NCI-H2196 (cell line): ENCODE measurements at regions not wholly inside any gene's neighbourhood (a gene's known extent, or its start where the extent isn't known, plus 50 kb on each side); places are given as distances from the start of the nearest gene placed in this dataset.

Experiments
- DNase-seq: peaks from one replicate; lab custom pipeline; 2025; ENCODE audit not compliant: unreplicated experiment; lab: John Stamatoyannopoulos, UW

DNA sequence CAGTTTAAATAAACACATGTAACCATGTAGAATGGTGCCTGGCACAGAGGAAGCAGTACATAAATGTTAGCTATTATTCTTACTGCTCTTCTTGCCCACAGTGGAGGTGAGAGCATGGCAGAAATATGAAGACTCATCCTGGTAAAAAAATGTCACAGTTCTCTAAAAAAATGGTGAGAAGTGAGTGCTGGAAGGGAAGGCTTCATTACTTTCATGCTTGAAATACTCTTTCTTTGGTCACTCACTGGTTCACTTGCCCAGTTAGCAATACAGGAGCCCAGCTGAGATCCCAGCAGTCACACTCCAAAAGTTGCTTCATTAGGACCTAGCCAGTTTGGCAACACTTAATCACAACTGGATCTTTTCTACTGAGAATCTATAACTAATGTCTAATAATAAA, 1017.2 kb downstream of the TUSC7 start:
- no peak for DNase-seq

DNA sequence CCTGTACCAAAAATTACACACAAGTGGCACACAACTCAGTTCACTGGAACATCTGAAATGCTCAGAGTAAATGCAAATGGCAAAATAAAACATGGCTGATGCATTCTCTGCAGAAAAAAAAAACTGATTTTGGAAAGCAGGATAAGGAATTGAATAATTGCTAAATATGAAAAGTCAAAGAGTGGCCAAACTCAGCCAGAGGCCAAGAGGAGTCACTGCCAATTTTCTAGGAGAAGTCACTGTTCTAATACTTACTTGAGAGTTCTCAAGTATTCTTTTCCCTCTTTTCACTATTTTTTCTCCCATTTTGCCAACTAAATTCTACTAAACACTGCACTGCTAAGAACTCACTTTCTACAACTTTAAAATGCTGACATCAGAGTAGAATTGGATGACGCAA, 1018.6 kb downstream of the TUSC7 start:
- no peak for DNase-seq

DNA sequence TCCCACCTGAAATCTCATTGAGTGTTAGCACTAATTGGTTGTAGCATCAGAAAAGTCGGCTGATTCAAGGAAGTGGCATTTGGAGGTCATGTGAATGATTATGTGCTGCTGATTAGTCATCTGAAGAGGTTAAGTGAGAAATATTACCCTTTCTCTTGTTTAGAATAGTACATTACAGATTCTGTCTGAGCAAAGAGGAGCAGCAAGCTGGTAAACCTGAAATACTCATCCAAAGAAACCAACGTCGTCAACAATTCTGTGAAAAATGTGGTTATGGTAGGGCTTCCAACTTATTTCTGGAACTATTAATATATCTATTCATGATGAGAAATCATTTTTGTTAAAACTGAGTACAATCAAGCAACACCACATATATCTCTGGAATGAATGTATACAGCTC, 1024.9 kb downstream of the TUSC7 start:
- no peak for DNase-seq

DNA sequence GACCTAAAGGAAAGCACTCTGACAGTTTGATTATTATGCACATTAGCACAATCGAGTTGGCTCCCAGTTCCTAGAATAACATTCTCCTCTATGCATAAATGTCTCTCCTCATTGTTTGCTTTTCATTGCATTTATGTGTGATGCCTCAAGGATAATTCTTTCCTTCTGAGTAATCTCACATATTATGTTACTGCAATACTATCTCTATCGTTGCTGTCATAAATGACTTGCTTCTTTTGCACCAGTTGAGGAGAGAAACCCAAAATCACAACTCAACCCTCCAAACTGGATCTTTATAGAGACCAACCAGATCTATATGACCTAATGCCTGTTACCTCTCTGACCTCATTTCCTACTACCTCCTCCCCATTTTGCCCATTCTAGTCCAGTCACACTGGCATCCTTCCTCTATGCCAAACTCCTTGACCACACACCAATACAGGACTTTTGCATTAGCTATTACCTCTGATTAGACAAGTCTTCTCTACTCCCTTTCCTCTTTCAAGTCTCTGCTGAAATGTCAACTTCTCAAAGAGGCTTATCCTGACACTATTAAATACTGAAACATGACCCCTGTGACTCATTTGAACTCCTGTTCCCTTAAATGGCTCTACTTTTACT, 1026.0 kb downstream of the TUSC7 start:
- peak; percentile 48 for DNase-seq

DNA sequence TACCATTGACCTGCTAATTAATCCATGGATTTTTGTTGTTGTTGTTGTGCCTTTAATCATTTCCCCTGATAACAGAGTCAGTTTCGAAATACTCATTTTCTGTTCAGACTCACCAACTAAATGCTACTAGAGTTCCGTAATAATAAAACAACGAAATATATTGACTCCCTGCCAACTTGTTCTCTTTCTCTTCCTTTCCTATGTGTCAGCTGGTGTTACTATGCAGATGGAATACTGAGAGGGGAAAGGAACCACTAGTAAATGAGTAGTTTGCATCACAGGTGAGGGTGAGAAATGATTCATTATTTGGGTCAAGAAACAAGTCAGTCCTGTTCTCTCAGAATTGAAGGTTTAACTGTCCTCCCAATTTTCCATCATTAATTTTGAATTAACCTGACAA, 1027.3 kb downstream of the TUSC7 start:
- DNase-seq: no peak

DNA sequence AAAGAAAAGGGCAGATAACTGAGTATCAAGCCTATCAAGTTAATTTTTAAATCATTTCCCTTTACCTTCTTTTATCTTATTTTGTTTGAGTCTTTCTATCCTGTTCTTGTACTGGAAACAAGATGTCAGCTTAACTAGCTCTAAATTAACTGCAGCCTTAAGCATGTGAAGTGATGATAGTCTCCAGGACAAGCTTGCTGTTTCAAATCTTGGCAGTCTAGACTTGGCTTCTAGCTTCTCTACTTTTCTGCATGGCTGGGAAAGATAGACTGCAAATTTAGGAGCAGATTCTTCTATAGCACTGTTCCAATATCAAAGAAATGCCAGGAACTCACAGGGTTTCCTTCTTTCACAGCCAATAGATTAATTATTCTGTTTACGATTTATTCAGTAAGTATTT, 1034.4 kb downstream of the TUSC7 start:
- DNase-seq: no peak

DNA sequence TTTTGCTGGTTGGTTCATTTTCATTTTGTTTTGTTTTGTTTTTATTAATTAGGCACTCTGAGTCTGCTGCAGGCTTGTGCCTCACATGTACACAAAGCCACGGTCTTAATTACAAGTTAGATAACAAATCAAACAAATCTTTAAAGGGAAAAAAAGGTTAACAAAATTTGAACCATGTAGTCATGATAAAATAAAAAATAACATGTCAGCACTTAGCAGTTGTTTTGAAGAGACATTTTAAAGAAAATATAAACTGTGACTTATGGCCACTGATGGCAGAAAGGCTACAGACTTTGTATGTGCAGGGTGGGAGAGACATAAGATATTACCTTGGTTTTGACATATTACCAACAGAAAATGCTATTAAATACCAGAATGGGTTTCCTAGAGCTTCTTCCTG, 1035.4 kb downstream of the TUSC7 start:
- no peak for DNase-seq

DNA sequence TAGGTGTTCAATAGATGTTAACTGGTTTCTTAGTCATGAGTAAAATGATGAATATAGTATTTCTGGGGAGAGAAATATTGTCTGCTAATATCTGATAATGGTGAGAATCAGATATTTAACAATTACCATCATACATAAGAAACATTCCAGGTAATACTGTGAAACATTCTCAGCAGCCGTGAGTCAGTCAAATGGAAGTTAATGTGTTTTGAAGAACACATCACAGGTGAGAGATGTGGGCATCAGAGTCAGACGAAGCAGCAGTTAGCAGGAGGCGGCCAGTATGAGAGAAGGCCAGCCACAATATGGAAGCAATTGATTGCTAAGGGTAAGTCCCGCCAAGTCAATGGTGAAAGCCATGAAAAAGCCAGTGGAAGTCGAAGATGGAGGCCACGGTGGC, 1035.9 kb downstream of the TUSC7 start:
- no peak for DNase-seq

DNA sequence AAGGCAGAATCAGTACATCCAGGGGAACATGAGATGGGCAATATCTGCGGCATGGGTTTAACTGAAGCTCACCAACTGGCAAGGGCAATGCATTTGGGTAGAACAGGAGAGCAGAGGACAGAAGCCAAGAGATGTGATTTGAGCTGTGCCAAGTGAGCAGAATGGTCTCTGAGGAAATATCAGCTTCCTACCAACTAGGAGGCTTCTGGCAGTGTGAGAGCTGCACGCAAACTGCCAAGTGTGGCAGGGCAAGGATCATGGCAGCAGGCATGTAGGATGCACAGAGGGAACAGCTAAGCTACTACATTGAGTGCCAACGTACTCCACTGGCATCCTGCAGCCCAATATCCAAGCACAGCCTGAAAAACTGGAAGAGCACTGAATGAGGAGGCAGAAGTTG, 1036.5 kb downstream of the TUSC7 start:
- no peak for DNase-seq

DNA sequence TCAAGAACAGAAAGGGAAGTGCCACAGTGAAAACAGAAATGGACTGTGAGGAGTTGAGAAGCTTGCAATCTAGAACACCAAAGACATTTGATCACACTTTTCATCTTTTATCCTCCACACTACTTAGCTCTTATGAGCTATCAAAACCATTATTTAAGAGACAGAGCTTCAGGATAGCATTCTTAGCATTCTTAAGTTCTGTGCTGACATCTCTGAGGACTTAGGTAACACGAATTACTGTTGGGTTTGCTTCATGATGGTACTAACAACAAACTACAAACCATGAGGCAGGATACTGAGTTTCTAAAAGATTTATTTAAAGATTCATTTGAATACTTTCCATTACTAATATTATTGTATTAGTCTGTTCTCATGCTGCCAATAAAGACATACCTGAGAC, 1038.6 kb downstream of the TUSC7 start:
- DNase-seq: no peak

DNA sequence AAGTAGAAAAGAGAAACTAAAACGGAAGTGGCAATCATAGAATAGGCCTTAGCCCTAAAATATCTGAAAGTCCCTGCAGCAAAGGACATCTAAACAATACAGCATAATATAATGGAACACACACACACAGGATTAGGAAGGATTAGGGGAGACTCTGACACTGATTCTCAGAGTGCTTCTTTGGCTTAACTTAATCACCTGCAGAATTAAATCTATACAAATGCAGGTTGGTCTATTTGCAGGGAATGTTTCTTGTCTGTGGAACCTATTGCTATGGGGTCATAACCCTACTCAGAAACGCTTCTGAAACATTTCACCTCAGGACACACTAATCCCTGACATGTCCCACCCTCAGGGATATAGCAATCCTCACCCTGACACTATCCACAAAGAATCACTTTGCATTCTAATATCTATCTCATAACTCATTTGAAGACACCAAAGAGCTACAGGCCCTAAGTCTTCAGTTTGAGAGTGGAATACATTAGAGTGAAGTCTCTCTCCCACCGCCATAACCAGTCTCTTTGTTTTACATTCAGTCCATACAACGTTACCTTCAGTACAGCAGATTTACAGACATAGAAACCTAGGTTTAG, 1041.2 kb downstream of the TUSC7 start:
- DNase-seq: no peak

DNA sequence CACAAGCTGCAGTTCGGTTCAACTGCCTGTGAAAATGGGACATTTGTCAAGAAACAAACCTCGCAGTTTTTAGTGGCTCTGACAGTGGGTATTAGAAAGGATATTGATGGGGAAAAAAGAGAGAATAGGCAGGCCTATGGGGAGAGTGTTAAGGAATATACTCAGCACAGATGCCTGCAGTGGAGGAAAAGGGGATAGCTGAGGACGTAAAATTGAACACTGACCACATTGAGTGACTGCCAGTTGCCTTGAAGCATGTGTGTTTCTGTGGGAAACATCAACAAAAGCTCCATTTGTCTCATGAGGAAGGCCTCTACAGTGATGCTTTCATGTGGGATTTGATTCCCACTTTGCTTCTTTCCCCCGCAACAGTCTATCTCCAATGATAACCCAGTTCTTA, 1042.1 kb downstream of the TUSC7 start:
- DNase-seq: no peak

DNA sequence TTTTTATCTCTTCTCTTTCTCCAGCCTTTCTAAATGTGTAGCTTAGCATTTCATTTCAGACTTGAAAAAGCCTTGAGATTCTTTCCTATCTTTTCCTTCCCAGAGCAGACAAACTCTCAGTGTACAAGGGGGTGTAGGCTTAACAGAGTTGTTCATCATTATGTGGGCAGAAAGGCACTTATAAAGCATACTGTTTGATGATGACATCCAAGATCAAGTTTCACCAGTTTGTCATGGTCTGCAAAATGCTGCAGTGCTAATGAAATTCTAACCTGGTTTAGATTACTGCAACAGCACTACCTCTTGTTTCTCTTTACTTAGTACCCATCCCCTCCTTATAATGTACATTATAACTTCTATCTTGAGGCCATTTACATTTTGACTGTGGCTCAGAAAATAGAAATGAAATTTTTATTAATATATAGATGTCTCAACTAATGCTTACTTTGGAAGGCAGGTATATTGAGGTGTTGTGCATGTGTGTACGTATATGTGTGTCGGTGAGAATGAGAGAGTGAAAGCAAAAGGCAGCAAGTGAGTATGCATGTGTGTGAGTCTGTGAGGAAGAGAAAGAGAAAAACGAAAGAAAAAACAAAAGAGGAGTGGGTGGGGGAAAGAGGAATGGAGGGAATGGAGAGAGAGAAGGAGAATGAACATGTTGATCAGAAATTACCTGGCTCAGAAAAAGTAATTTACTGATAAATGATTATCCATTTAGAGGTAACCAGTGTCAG, 1043.6 kb downstream of the TUSC7 start:
- peak; percentile 20 for DNase-seq

DNA sequence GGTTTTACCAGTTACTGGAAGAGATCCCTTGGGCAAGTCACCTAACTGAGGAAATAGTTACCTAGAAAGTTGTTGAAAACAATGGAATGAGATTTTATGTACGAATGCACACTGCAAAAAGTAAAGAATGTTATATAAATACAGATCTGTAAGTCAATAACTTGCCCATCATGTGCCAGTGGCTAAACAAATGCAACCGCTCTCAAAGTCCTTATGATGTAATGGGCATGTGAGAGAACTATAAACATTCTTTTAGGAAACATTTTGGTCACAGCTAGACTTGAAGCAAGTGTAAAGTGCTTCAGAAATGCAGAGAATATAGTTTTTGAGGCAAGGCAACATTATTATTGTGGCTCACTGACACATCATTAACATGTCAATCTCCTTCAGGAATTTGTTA, 1044.5 kb downstream of the TUSC7 start:
- DNase-seq: no peak

DNA sequence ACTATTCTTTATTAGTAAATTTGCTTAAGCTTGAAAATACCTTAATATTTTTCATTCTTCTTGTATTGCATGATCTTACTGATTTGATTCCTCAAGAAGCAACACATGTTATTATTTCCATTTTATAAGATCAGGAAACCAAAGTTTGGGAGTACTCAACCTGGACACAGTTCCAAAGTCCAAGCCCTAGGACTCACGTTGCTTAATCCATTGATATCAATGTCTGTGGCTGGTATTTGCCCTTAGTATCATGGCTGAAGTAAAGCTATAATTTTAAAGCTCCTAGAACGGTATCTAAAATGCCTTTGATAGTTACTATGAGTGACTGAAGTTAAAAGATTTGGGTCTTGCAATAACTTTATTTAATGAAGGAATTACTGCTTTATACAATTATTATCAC, 1045.3 kb downstream of the TUSC7 start:
- DNase-seq: no peak

DNA sequence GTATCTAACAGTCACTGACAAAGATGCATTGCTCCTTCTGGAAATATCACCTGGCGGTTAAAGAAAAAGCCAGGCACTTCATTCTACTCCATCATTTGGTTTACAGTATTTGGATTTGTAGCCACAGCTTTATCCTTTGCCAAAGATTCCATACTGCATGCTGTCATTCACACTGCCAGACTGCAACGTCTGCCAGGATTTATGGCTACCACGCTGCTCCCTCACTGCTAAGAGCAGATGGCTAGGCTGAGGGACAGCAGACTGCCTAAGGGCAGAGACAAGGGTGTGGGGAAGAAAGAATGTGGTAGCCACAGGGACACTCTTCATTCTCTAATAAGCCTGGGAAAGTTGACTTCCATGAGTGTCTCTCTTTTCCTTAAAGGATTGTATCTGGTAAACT, 1047.0 kb downstream of the TUSC7 start:
- peak; percentile 25 for DNase-seq

DNA sequence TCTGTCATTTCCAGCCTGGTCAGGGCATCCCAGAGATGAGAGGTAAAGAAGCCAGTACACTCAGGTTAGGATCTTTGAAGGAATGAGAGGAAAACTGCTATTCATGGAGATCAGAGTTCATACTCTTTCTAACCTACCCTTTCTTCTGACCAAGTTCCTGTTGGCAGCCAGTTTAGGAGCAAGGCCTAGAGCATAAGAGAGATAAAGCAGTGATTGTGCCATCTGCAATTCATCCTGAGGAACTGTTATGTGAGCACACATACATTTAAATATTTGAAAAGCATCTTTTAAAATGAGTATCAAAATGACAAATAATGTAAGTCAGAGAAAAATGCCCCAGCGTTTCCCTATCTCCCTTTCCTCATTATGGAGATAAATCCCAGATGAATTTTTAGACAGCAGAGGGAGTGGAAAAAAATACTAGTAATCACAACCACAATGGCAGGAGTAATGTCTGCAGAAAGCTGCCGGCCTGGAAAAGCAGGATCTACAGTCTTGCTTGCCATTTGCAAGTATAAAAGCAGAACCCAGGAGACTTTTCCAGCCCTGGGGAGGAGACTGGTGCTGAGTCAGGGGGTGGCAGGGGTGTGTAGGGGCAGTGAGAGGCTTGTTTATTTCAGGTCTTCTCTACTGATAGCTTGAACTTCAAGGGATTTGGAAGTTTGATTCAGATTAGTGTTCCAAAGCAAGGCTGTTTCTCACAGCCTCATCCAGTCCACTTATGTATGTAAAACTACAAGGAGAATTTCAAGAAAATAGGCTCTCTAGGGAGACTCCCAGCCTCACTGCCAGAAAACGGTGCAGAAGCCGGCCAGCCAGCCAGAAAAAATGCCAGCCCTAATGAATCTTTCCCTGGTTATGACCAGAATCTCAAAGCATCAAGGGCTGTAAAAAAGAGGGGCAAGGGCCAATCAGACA, 1052.4 kb downstream of the TUSC7 start:
- no peak for DNase-seq

DNA sequence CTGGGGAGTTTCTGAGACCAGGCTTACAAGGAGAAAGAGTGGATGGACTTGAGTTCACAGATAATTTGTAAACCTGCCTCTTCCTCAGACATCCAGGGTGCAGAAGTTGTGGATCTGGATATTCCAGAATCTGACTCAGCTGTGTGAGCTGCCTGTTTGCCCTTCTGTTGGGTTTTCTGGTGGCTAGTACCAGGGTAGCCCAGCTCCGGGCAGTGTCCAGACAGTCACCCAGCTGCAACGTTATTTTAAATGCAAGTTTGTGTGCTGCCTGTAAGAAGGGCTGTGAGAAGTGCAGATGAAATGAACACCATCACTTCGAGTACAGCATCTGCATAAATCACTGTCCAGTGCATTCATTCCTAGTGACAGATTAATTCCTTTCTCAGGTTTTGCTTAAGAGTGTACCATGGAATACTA, 1053.0 kb downstream of the TUSC7 start:
- DNase-seq: no peak

DNA sequence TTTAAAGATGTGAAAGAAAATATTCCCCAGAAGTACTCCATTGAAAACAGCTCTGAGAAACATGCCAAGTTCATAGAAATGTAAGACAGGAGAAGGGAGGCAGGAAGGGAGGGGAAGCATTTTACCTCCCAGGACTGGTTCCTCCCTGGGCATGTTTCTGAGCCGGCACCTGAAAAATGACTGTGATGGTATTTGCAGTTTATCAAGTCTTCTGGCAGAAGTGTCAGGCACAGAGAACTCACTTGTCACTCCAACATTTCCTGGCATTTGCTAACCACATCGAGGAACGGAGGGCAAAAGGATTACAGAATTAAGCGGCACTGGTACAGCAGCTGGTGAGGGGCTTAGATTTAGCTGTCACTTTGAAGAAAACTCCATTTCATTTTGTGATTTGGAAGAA, 1054.0 kb downstream of the TUSC7 start:
- DNase-seq: no peak

DNA sequence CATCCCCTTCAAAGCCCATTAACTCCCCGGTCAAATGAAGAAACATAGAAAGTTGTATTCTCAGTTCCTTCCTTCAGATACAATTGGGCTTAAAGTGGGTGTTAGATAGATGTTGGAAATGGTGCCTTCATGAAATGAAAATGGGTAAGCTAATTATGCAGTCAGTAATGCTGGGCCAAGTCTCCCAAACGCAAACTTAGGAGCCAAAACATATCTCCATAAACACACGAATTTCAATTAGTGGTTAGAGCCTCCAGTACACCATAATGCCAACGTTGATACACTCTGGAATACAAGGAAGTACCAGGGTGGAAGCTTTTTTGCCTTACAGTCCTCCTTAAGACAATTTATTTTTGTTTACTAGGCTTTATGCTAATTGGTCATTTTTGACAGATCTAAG, 1059.0 kb downstream of the TUSC7 start:
- DNase-seq: no peak

DNA sequence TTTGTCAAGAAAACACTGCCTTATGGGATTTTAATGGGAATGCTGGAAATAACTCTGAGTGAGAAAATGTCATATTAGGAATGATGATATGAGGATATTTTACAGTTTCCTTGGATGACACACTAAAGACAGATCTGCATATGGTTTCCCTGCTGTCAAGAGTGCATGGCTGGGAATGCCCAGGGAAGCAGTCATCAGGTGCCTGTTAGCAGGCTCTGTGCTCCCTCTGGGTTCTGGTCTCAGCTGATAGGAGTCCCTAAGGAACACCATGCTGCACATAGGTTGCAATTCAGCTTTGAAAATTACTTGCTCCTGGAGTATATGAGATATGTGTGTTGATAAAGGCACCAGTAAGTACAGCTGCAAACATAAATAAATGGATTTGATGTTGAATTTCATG, 1064.6 kb downstream of the TUSC7 start:
- no peak for DNase-seq

DNA sequence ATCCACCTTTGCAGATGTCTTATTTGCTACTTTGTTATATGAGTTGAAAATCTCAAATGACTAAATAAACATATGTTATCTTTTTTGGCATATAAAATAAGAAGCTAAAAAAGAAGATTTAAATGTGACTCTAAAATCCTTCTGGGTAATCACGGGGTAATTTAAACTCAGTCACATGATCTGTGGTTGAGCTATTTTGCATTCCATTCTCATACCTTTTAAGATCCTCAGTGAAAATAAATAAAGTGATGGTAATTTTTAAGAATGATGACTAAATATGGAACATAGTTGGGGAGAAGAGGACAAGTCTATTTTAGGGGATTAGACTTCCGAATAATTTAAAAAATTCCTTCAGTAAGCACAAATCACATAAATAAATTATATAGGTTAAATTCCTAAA, 1076.8 kb downstream of the TUSC7 start:
- no peak for DNase-seq
